DND-41 (cell line): ENCODE measurements at regions not wholly inside any gene's neighbourhood (a gene's known extent, or its start where the extent isn't known, plus 50 kb on each side); places are given as distances from the start of the nearest gene placed in this dataset.

ENCODE experiments used
- ATAC-seq: fragments of 200-7000 bp; cut with Tn5 transposase; 3 replicates; pipeline ENCODE4 v1.9.1; 2021; ENCODE audit warnings: low read depth; ENCODE audit not compliant: insufficient read depth
- DNase-seq: peaks from one replicate; pipeline ENCODE4 v3.0.0-alpha.2; 2020
- H2AFZ ChIP-seq: 2 replicates; pipeline ENCODE4 v1.6.0; 2012; ENCODE audit warnings: low read depth, low read length
- H3K27ac ChIP-seq: 2 replicates; pipeline ENCODE4 v1.5.1; 2012; ENCODE audit warnings: low read length, inconsistent platforms
- H3K27me3 ChIP-seq: fragments of 200-600 bp; sonication (generic); 2 replicates; pipeline ENCODE4 v1.6.0; 2012; ENCODE audit warnings: low read length, mild to moderate bottlenecking, inconsistent platforms; ENCODE audit not compliant: insufficient read depth, poor library complexity
- H3K36me3 ChIP-seq: 2 replicates; pipeline ENCODE4 v1.5.1; 2012; ENCODE audit warnings: low read length, inconsistent platforms; ENCODE audit not compliant: insufficient read depth
- H3K4me1 ChIP-seq: 2 replicates; pipeline ENCODE4 v1.5.1; 2012; ENCODE audit warnings: mild to moderate bottlenecking, low read length; ENCODE audit not compliant: insufficient read depth
- H3K4me2 ChIP-seq: 2 replicates; pipeline ENCODE4 v1.6.0; 2012; ENCODE audit warnings: mild to moderate bottlenecking, moderate library complexity, low read length, inconsistent platforms; ENCODE audit not compliant: insufficient read depth
- H3K4me3 ChIP-seq, 2 experiments: fragments of 200-600 bp in 1 of 2; shearing (Covaris generic) in 1 of 2; 2 replicates each; pipeline ENCODE4 v1.5.1; 2012 to 2016; ENCODE audit warnings: inconsistent platforms in 2 of 2, low read length in 2 of 2, mild to moderate bottlenecking in 2 of 2, low read depth in 1 of 2, moderate library complexity in 1 of 2
- H3K79me2 ChIP-seq: 2 replicates; pipeline ENCODE4 v1.6.0; 2012; ENCODE audit warnings: low read length, inconsistent platforms; ENCODE audit not compliant: insufficient read depth
- H3K9ac ChIP-seq: 2 replicates; pipeline ENCODE4 v1.6.0; 2012; ENCODE audit warnings: low read depth, mild to moderate bottlenecking, inconsistent platforms, low read length, moderate library complexity
- H3K9me3 ChIP-seq: 2 replicates; pipeline ENCODE4 v1.5.1; 2012; ENCODE audit warnings: low read length, moderate library complexity, mild to moderate bottlenecking, inconsistent platforms; ENCODE audit not compliant: insufficient read depth, severe bottlenecking
- H4K20me1 ChIP-seq: 2 replicates; pipeline ENCODE4 v1.6.0; 2012; ENCODE audit warnings: low read length; ENCODE audit not compliant: insufficient read depth
- CTCF ChIP-seq: IDR thresholded peaks from 2 replicates; pipeline ENCODE4 v1.5.1; 2012; ENCODE audit warnings: borderline replicate concordance, low read length, moderate library complexity, mild to moderate bottlenecking; ENCODE audit not compliant: poor library complexity, severe bottlenecking; ENCODE audit errors: extremely low read depth
- EZH2 ChIP-seq: IDR thresholded peaks from 3 replicates; pipeline ENCODE4 v1.6.1; 2012; ENCODE audit warnings: borderline replicate concordance, low read depth, mild to moderate bottlenecking, moderate library complexity, low read length, inconsistent platforms; ENCODE audit not compliant: severe bottlenecking

GRCh38 chr11:96696731-96697130 lies 306.9 kb downstream of the JRKL start:
- Histone ChIP-seq H3K79me2 (no peaks in the 10 kb centered on the region), H3K9ac (no peak overlapping the region), H3K27ac (no peak overlapping the region), H3K36me3 (no peaks in the 10 kb centered on the region), H4K20me1 (no peaks in the 10 kb centered on the region), H3K9me3 (no peaks in the 10 kb centered on the region), H3K4me1 (no peaks in the 10 kb centered on the region), H3K27me3 (no peaks in the 10 kb centered on the region), H3K4me2 (no peak overlapping the region), H2AFZ (no peak overlapping the region), H3K4me3 (no peak overlapping the region)
- no peak for DNase-seq
- no peak for TF ChIP-seq CTCF
- no peak for TF ChIP-seq EZH2
- no peak for ATAC-seq

GRCh38 chr11:96697466-96697865 lies 307.7 kb downstream of the JRKL start:
- ATAC-seq (no peak), DNase-seq (no peak)
- Histone ChIP-seq H3K4me2 (no peak overlapping the region), H3K27me3 (no peaks in the 10 kb centered on the region), H3K4me1 (no peaks in the 10 kb centered on the region), H3K4me3 (no peak overlapping the region), H3K36me3 (no peaks in the 10 kb centered on the region), H4K20me1 (no peaks in the 10 kb centered on the region), H3K9ac (no peak overlapping the region), H3K79me2 (no peaks in the 10 kb centered on the region), H3K27ac (no peak overlapping the region), H3K9me3 (no peaks in the 10 kb centered on the region), H2AFZ (no peak overlapping the region)
- TF ChIP-seq CTCF (no peak), EZH2 (no peak)

- Histone ChIP-seq H4K20me1 (no peaks in the 10 kb centered on the region), H2AFZ (no peak overlapping the region)
- ATAC-seq, result no peak
Observed at GRCh38 chr11:96704847-96705246, 315.0 kb downstream of the JRKL start.

More at GRCh38 chr11:96704847-96705246, 315.0 kb downstream of the JRKL start:
- no peak overlapping the region for H3K4me3 ChIP-seq
- H3K9me3 ChIP-seq, result no peaks in the 10 kb centered on the region
- H3K9ac ChIP-seq, result no peak overlapping the region
- no peak overlapping the region for H3K27ac ChIP-seq
- no peak overlapping the region for H3K4me2 ChIP-seq
- no peaks in the 10 kb centered on the region for H3K79me2 ChIP-seq
- no peaks in the 10 kb centered on the region for H3K27me3 ChIP-seq
- H3K36me3 ChIP-seq, result no peaks in the 10 kb centered on the region
- H3K4me1 ChIP-seq, result no peaks in the 10 kb centered on the region
- no peak for DNase-seq
- no peak for TF ChIP-seq CTCF
- no peak for TF ChIP-seq EZH2
